H1 (cell line): ENCODE measurements at regions not wholly inside any gene's neighbourhood (a gene's known extent, or its start where the extent isn't known, plus 50 kb on each side); places are given as distances from the start of the nearest gene placed in this dataset.

Source experiments
- CTCF ChIA-PET: fragments of 300-600 bp; sonication (Branson Sonifier 250); formaldehyde crosslinking; loops from one replicate; lab custom pipeline; 2021; ENCODE audit not compliant: partially characterized antibody; lab: Charles Lee
- POLR2A ChIA-PET: fragments of 300-600 bp; sonication (Branson Sonifier 250); formaldehyde crosslinking; loops from one replicate; lab custom pipeline; 2021; ENCODE audit warnings: inconsistent platforms; ENCODE audit not compliant: partially characterized antibody; lab: Charles Lee
- DNase-seq, 2 experiments: peaks; one replicate each; pipeline versions ENCODE4 v3.0.0 to v3.0.0-alpha.2; 2010 to 2022; ENCODE audit warnings: low spot score in 2 of 2, low read depth in 1 of 2, mixed read lengths in 1 of 2
- FAIRE-seq: peaks from 2 replicates; lab custom pipeline; 2011; peaks lifted over from hg19 to GRCh38; lab: Jason Lieb, UNC
- H2AFZ ChIP-seq: 2 replicates; pipeline ENCODE4 v1.8.1; 2012; ENCODE audit warnings: low read length, inconsistent platforms
- H2AK5ac ChIP-seq: 2 replicates; pipeline ENCODE4 v1.6.1; 2013; ENCODE audit warnings: low read depth, low read length
- H2BK120ac ChIP-seq: replicated peaks from 2 replicates; pipeline ENCODE3; 2013; ENCODE audit warnings: low read depth, low read length, inconsistent platforms
- H2BK12ac ChIP-seq: 2 replicates; pipeline ENCODE4 v1.6.1; 2013; ENCODE audit warnings: low read depth, low read length
- H2BK15ac ChIP-seq: 2 replicates; pipeline ENCODE4 v1.6.1; 2013; ENCODE audit warnings: low read length
- H2BK20ac ChIP-seq: 2 replicates; pipeline ENCODE4 v1.6.1; 2013; ENCODE audit warnings: low read length
- H2BK5ac ChIP-seq: 2 replicates; pipeline ENCODE4 v1.6.1; 2013; ENCODE audit warnings: low read depth, low read length
- H3K14ac ChIP-seq: 2 replicates; pipeline ENCODE4 v1.6.1; 2013; ENCODE audit warnings: inconsistent platforms; ENCODE audit not compliant: insufficient read length
- H3K18ac ChIP-seq: 2 replicates; pipeline ENCODE4 v1.6.1; 2013; ENCODE audit warnings: low read length; ENCODE audit errors: extremely low read depth
- H3K23ac ChIP-seq: 2 replicates; pipeline ENCODE4 v1.6.1; 2013; ENCODE audit warnings: inconsistent platforms; ENCODE audit not compliant: insufficient read length
- H3K23me2 ChIP-seq: 2 replicates; pipeline ENCODE4 v1.6.1; 2013; ENCODE audit warnings: low read depth, low read length
- H3K27ac ChIP-seq: 2 replicates; pipeline ENCODE4 v1.6.1; 2011; ENCODE audit warnings: low read depth, low read length, inconsistent platforms
- H3K27me3 ChIP-seq, 4 experiments: replicated peaks in 1 of 4; 1 replicate in 1 of 4; 2 replicates in 3 of 4; pipeline versions ENCODE4 v1.6.1 to v1.8.1; 2011 to 2013; ENCODE audit warnings: low read length in 3 of 4, mild to moderate bottlenecking in 3 of 4, inconsistent platforms in 2 of 4, mixed read lengths in 2 of 4, moderate library complexity in 1 of 4; ENCODE audit not compliant: control insufficient read depth in 3 of 4, insufficient read depth in 3 of 4; ENCODE audit errors: extremely low read depth in 1 of 4
- H3K36me3 ChIP-seq, 4 experiments: 2 replicates each; pipeline versions ENCODE4 v1.6.1 to v1.8.1; 2011 to 2013; ENCODE audit warnings: mild to moderate bottlenecking in 4 of 4, low read length in 3 of 4, moderate library complexity in 2 of 4, control low read depth in 1 of 4, inconsistent platforms in 1 of 4; ENCODE audit not compliant: insufficient read depth in 4 of 4, control insufficient read depth in 2 of 4
- H3K4ac ChIP-seq: replicated peaks from 2 replicates; pipeline ENCODE3; 2013; ENCODE audit warnings: low read length, low read depth, mixed read lengths, inconsistent platforms; ENCODE audit not compliant: insufficient read length
- H3K4me1 ChIP-seq, 4 experiments: replicated peaks in 1 of 4; 1 replicate in 1 of 4; 2 replicates in 3 of 4; pipeline versions ENCODE4 v1.6.1 to v1.8.1; 2011 to 2013; ENCODE audit warnings: low read length in 3 of 4, inconsistent platforms in 2 of 4, mixed read lengths in 1 of 4; ENCODE audit not compliant: insufficient read depth in 4 of 4, control insufficient read depth in 3 of 4
- H3K4me2 ChIP-seq, 2 experiments: 2 replicates each; pipeline versions ENCODE4 v1.6.1 to v1.8.1; 2011 to 2013; ENCODE audit warnings: low read depth in 2 of 2, low read length in 2 of 2, control low read depth in 1 of 2, inconsistent platforms in 1 of 2, mild to moderate bottlenecking in 1 of 2; ENCODE audit not compliant: insufficient read depth in 1 of 2
- H3K4me3 ChIP-seq, 4 experiments: fragments of 200-600, 300-600 bp in 1 of 4; sonication (generic), shearing (Covaris generic), sonication (Bioruptor Twin) in 1 of 4; 2 replicates each; pipeline versions ENCODE4 v1.5.1 to v1.8.1; 2011 to 2016; ENCODE audit warnings: low read length in 4 of 4, low read depth in 3 of 4, control low read depth in 2 of 4, inconsistent platforms in 2 of 4, mild to moderate bottlenecking in 2 of 4, mixed read lengths in 1 of 4, moderate library complexity in 1 of 4; ENCODE audit not compliant: insufficient read depth in 2 of 4; ENCODE audit errors: extremely low read depth in 1 of 4
- H3K56ac ChIP-seq: replicated peaks from 2 replicates; pipeline ENCODE3; 2013; ENCODE audit warnings: low read depth, mild to moderate bottlenecking, mixed read lengths, low read length, inconsistent platforms; ENCODE audit not compliant: insufficient read length
- H3K79me1 ChIP-seq: 2 replicates; pipeline ENCODE4 v1.6.1; 2013; ENCODE audit warnings: low read depth, low read length, control low read depth
- H3K79me2 ChIP-seq, 2 experiments: 2 replicates each; pipeline versions ENCODE4 v1.6.1 to v1.8.1; 2012 to 2013; ENCODE audit warnings: low read length in 2 of 2, mild to moderate bottlenecking in 2 of 2, inconsistent platforms in 1 of 2; ENCODE audit not compliant: insufficient read depth in 2 of 2, control insufficient read depth in 1 of 2
- H3K9ac ChIP-seq, 4 experiments: replicated peaks in 1 of 4; 1 replicate in 1 of 4; 2 replicates in 3 of 4; pipeline versions ENCODE4 v1.6.1 to v1.8.1; 2011 to 2013; ENCODE audit warnings: low read depth in 3 of 4, low read length in 3 of 4, control low read depth in 2 of 4, mild to moderate bottlenecking in 2 of 4, moderate library complexity in 2 of 4, inconsistent platforms in 1 of 4; ENCODE audit errors: extremely low read depth in 1 of 4
- H3K9me3 ChIP-seq, 2 experiments: 2 replicates each; pipeline versions ENCODE4 v1.6.1 to v1.8.1; 2012 to 2013; ENCODE audit warnings: mild to moderate bottlenecking in 2 of 2, moderate library complexity in 2 of 2, control low read depth in 1 of 2, inconsistent platforms in 1 of 2, low read depth in 1 of 2, low read length in 1 of 2, mixed read lengths in 1 of 2; ENCODE audit not compliant: insufficient read depth in 2 of 2
- H4K20me1 ChIP-seq, 2 experiments: replicated peaks in 1 of 2; 2 replicates each; pipeline versions ENCODE3 to v1.8.1; 2011 to 2013; ENCODE audit warnings: inconsistent platforms in 2 of 2, low read length in 2 of 2, mild to moderate bottlenecking in 1 of 2; ENCODE audit not compliant: insufficient read depth in 2 of 2, control insufficient read depth in 1 of 2
- H4K5ac ChIP-seq: 2 replicates; pipeline ENCODE4 v1.6.1; 2013; ENCODE audit warnings: low read length, low read depth, mixed read lengths, inconsistent platforms; ENCODE audit not compliant: insufficient read length
- H4K8ac ChIP-seq: 2 replicates; pipeline ENCODE4 v1.8.0; 2013; ENCODE audit warnings: mild to moderate bottlenecking, moderate library complexity, low read length, inconsistent platforms; ENCODE audit not compliant: insufficient read depth; ENCODE audit errors: extremely low read depth
- H4K91ac ChIP-seq: replicated peaks from 2 replicates; pipeline ENCODE3; 2013; ENCODE audit warnings: low read length, mixed read lengths, inconsistent platforms; ENCODE audit not compliant: insufficient read length
- EZH2 ChIP-seq: fragments of 200-600 bp; sonication (generic); IDR thresholded peaks from 2 replicates; pipeline ENCODE4 v1.7.1; 2012; ENCODE audit warnings: low read depth, mild to moderate bottlenecking, moderate library complexity, low read length, inconsistent platforms; ENCODE audit not compliant: severe bottlenecking
- GTF2F1 ChIP-seq: IDR thresholded peaks from 2 replicates; pipeline ENCODE4 v1.6.1; 2012; ENCODE audit warnings: low read depth, low read length, improper control_type of control experiment, borderline replicate concordance
- RFX5 ChIP-seq: IDR thresholded peaks from 2 replicates; pipeline ENCODE4 v1.6.1; 2011; ENCODE audit warnings: low read depth, low read length, improper control_type of control experiment, borderline replicate concordance
- SP1 ChIP-seq: IDR thresholded peaks from 2 replicates; pipeline ENCODE4 v1.6.1; 2011; ENCODE audit warnings: low read depth, low read length
- SRF ChIP-seq: IDR thresholded peaks from 2 replicates; pipeline ENCODE4 v1.6.1; 2011; ENCODE audit warnings: mild to moderate bottlenecking, low read depth, low read length, moderate library complexity
- TBP ChIP-seq: IDR thresholded peaks from 2 replicates; pipeline ENCODE4 v1.6.1; 2011; ENCODE audit warnings: low read depth, low read length, improper control_type of control experiment
- TF ChIP-seq, protein P1 (sequence below): IDR thresholded peaks from 2 replicates; pipeline ENCODE4 v1.6.1; 2012; ENCODE audit warnings: low read length, inconsistent platforms
- TF ChIP-seq, protein P2 (sequence below): IDR thresholded peaks from 2 replicates; pipeline ENCODE4 v1.6.1; 2012; ENCODE audit warnings: inconsistent platforms

DNA sequence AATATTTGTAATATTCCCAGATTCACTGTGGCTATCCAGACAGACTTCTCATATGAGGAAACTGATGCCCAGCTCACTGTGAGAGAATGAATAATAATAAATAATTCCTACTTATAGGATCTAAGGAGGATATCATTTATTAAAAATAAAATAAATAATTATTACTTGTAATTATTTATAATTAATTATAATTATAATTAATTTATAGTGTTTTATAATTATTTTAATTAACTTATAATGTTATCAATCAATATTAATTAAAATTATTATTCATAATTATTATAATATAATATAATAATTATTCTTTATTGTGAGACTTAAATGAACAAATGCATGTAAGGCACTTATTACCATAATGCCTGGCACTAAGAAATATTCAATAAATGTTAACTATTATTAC is 192.8 kb downstream of the GALC start:
- ChIA-PET CTCF (interaction anchor here (1.2 to 2.5 kb wide), 3 partner anchors 13 to 95 kb away, joined by 3 to 9 read pairs (median 8); no protein-coding TSS in a partner anchor), POLR2A (no interaction called here)
- Histone ChIP-seq H2BK12ac (no peak overlapping the region), H3K27ac (no peak overlapping the region), H3K23me2 (no peaks in the 10 kb centered on the region), H3K4ac (no peak overlapping the region), H3K18ac (no peak overlapping the region), H2AK5ac (no peak overlapping the region), H3K23ac (no peak overlapping the region), H3K9me3 (no peaks in the 10 kb centered on the region), H3K4me1 (peaks cover 0 to 7% (median 2%) of the 10 kb centered on the region in 4 experiments; a peak in 3 of 7 replicates), H3K27me3 (no peaks in the 10 kb centered on the region), H2BK15ac (no peak overlapping the region), H3K4me3 (no peak overlapping the region), H2BK5ac (no peak overlapping the region), H2AFZ (no peak overlapping the region), H3K56ac (no peak overlapping the region), H3K79me1 (no peaks in the 10 kb centered on the region), H3K14ac (no peak overlapping the region), H2BK120ac (no peak overlapping the region), H3K79me2 (no peaks in the 10 kb centered on the region), H4K5ac (no peak overlapping the region), H4K91ac (no peak overlapping the region), H3K36me3 (no peaks in the 10 kb centered on the region), H3K4me2 (no peak overlapping the region), H2BK20ac (no peak overlapping the region), H4K8ac (no peak overlapping the region), H4K20me1 (no peaks in the 10 kb centered on the region), H3K9ac (no peak overlapping the region)
- DNase-seq: no peak
- no peak for TF ChIP-seq RFX5
- TF ChIP-seq EZH2: no peak
- TF ChIP-seq, protein P1, sequence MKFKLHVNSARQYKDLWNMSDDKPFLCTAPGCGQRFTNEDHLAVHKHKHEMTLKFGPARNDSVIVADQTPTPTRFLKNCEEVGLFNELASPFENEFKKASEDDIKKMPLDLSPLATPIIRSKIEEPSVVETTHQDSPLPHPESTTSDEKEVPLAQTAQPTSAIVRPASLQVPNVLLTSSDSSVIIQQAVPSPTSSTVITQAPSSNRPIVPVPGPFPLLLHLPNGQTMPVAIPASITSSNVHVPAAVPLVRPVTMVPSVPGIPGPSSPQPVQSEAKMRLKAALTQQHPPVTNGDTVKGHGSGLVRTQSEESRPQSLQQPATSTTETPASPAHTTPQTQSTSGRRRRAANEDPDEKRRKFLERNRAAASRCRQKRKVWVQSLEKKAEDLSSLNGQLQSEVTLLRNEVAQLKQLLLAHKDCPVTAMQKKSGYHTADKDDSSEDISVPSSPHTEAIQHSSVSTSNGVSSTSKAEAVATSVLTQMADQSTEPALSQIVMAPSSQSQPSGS: no peak
- no peak for TF ChIP-seq GTF2F1
- TF ChIP-seq, protein P2, sequence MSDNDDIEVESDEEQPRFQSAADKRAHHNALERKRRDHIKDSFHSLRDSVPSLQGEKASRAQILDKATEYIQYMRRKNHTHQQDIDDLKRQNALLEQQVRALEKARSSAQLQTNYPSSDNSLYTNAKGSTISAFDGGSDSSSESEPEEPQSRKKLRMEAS: no peak
- TF ChIP-seq SRF: no peak
- no peak for TF ChIP-seq TBP
- TF ChIP-seq SP1: no peak
- FAIRE-seq: no peak
